H1 (cell line): ENCODE measurements at regions not wholly inside any gene's neighbourhood (a gene's known extent, or its start where the extent isn't known, plus 50 kb on each side); places are given as distances from the start of the nearest gene placed in this dataset.

Experiments
- CTCF ChIA-PET: fragments of 300-600 bp; sonication (Branson Sonifier 250); formaldehyde crosslinking; loops from one replicate; lab custom pipeline; 2021; ENCODE audit not compliant: partially characterized antibody; lab: Charles Lee
- POLR2A ChIA-PET: fragments of 300-600 bp; sonication (Branson Sonifier 250); formaldehyde crosslinking; loops from one replicate; lab custom pipeline; 2021; ENCODE audit warnings: inconsistent platforms; ENCODE audit not compliant: partially characterized antibody; lab: Charles Lee
- DNase-seq, 2 experiments: peaks; one replicate each; pipeline versions ENCODE4 v3.0.0 to v3.0.0-alpha.2; 2010 to 2022; ENCODE audit warnings: low spot score in 2 of 2, low read depth in 1 of 2, mixed read lengths in 1 of 2
- FAIRE-seq: peaks from 2 replicates; lab custom pipeline; 2011; peaks lifted over from hg19 to GRCh38; lab: Jason Lieb, UNC
- H2AFZ ChIP-seq: 2 replicates; pipeline ENCODE4 v1.8.1; 2012; ENCODE audit warnings: low read length, inconsistent platforms
- H2AK5ac ChIP-seq: 2 replicates; pipeline ENCODE4 v1.6.1; 2013; ENCODE audit warnings: low read depth, low read length
- H2BK120ac ChIP-seq: replicated peaks from 2 replicates; pipeline ENCODE3; 2013; ENCODE audit warnings: low read depth, low read length, inconsistent platforms
- H2BK12ac ChIP-seq: 2 replicates; pipeline ENCODE4 v1.6.1; 2013; ENCODE audit warnings: low read depth, low read length
- H2BK15ac ChIP-seq: 2 replicates; pipeline ENCODE4 v1.6.1; 2013; ENCODE audit warnings: low read length
- H2BK20ac ChIP-seq: 2 replicates; pipeline ENCODE4 v1.6.1; 2013; ENCODE audit warnings: low read length
- H2BK5ac ChIP-seq: 2 replicates; pipeline ENCODE4 v1.6.1; 2013; ENCODE audit warnings: low read depth, low read length
- H3K14ac ChIP-seq: 2 replicates; pipeline ENCODE4 v1.6.1; 2013; ENCODE audit warnings: inconsistent platforms; ENCODE audit not compliant: insufficient read length
- H3K18ac ChIP-seq: 2 replicates; pipeline ENCODE4 v1.6.1; 2013; ENCODE audit warnings: low read length; ENCODE audit errors: extremely low read depth
- H3K23ac ChIP-seq: 2 replicates; pipeline ENCODE4 v1.6.1; 2013; ENCODE audit warnings: inconsistent platforms; ENCODE audit not compliant: insufficient read length
- H3K23me2 ChIP-seq: 2 replicates; pipeline ENCODE4 v1.6.1; 2013; ENCODE audit warnings: low read depth, low read length
- H3K27ac ChIP-seq: 2 replicates; pipeline ENCODE4 v1.6.1; 2011; ENCODE audit warnings: low read depth, low read length, inconsistent platforms
- H3K27me3 ChIP-seq, 4 experiments: replicated peaks in 1 of 4; 1 replicate in 1 of 4; 2 replicates in 3 of 4; pipeline versions ENCODE4 v1.6.1 to v1.8.1; 2011 to 2013; ENCODE audit warnings: low read length in 3 of 4, mild to moderate bottlenecking in 3 of 4, inconsistent platforms in 2 of 4, mixed read lengths in 2 of 4, moderate library complexity in 1 of 4; ENCODE audit not compliant: control insufficient read depth in 3 of 4, insufficient read depth in 3 of 4; ENCODE audit errors: extremely low read depth in 1 of 4
- H3K36me3 ChIP-seq, 4 experiments: 2 replicates each; pipeline versions ENCODE4 v1.6.1 to v1.8.1; 2011 to 2013; ENCODE audit warnings: mild to moderate bottlenecking in 4 of 4, low read length in 3 of 4, moderate library complexity in 2 of 4, control low read depth in 1 of 4, inconsistent platforms in 1 of 4; ENCODE audit not compliant: insufficient read depth in 4 of 4, control insufficient read depth in 2 of 4
- H3K4ac ChIP-seq: replicated peaks from 2 replicates; pipeline ENCODE3; 2013; ENCODE audit warnings: low read length, low read depth, mixed read lengths, inconsistent platforms; ENCODE audit not compliant: insufficient read length
- H3K4me1 ChIP-seq, 4 experiments: replicated peaks in 1 of 4; 1 replicate in 1 of 4; 2 replicates in 3 of 4; pipeline versions ENCODE4 v1.6.1 to v1.8.1; 2011 to 2013; ENCODE audit warnings: low read length in 3 of 4, inconsistent platforms in 2 of 4, mixed read lengths in 1 of 4; ENCODE audit not compliant: insufficient read depth in 4 of 4, control insufficient read depth in 3 of 4
- H3K4me2 ChIP-seq, 2 experiments: 2 replicates each; pipeline versions ENCODE4 v1.6.1 to v1.8.1; 2011 to 2013; ENCODE audit warnings: low read depth in 2 of 2, low read length in 2 of 2, control low read depth in 1 of 2, inconsistent platforms in 1 of 2, mild to moderate bottlenecking in 1 of 2; ENCODE audit not compliant: insufficient read depth in 1 of 2
- H3K4me3 ChIP-seq, 4 experiments: fragments of 200-600, 300-600 bp in 1 of 4; sonication (generic), shearing (Covaris generic), sonication (Bioruptor Twin) in 1 of 4; 2 replicates each; pipeline versions ENCODE4 v1.5.1 to v1.8.1; 2011 to 2016; ENCODE audit warnings: low read length in 4 of 4, low read depth in 3 of 4, control low read depth in 2 of 4, inconsistent platforms in 2 of 4, mild to moderate bottlenecking in 2 of 4, mixed read lengths in 1 of 4, moderate library complexity in 1 of 4; ENCODE audit not compliant: insufficient read depth in 2 of 4; ENCODE audit errors: extremely low read depth in 1 of 4
- H3K56ac ChIP-seq: replicated peaks from 2 replicates; pipeline ENCODE3; 2013; ENCODE audit warnings: low read depth, mild to moderate bottlenecking, mixed read lengths, low read length, inconsistent platforms; ENCODE audit not compliant: insufficient read length
- H3K79me1 ChIP-seq: 2 replicates; pipeline ENCODE4 v1.6.1; 2013; ENCODE audit warnings: low read depth, low read length, control low read depth
- H3K79me2 ChIP-seq, 2 experiments: 2 replicates each; pipeline versions ENCODE4 v1.6.1 to v1.8.1; 2012 to 2013; ENCODE audit warnings: low read length in 2 of 2, mild to moderate bottlenecking in 2 of 2, inconsistent platforms in 1 of 2; ENCODE audit not compliant: insufficient read depth in 2 of 2, control insufficient read depth in 1 of 2
- H3K9ac ChIP-seq, 4 experiments: replicated peaks in 1 of 4; 1 replicate in 1 of 4; 2 replicates in 3 of 4; pipeline versions ENCODE4 v1.6.1 to v1.8.1; 2011 to 2013; ENCODE audit warnings: low read depth in 3 of 4, low read length in 3 of 4, control low read depth in 2 of 4, mild to moderate bottlenecking in 2 of 4, moderate library complexity in 2 of 4, inconsistent platforms in 1 of 4; ENCODE audit errors: extremely low read depth in 1 of 4
- H3K9me3 ChIP-seq, 2 experiments: 2 replicates each; pipeline versions ENCODE4 v1.6.1 to v1.8.1; 2012 to 2013; ENCODE audit warnings: mild to moderate bottlenecking in 2 of 2, moderate library complexity in 2 of 2, control low read depth in 1 of 2, inconsistent platforms in 1 of 2, low read depth in 1 of 2, low read length in 1 of 2, mixed read lengths in 1 of 2; ENCODE audit not compliant: insufficient read depth in 2 of 2
- H4K20me1 ChIP-seq, 2 experiments: replicated peaks in 1 of 2; 2 replicates each; pipeline versions ENCODE3 to v1.8.1; 2011 to 2013; ENCODE audit warnings: inconsistent platforms in 2 of 2, low read length in 2 of 2, mild to moderate bottlenecking in 1 of 2; ENCODE audit not compliant: insufficient read depth in 2 of 2, control insufficient read depth in 1 of 2
- H4K5ac ChIP-seq: 2 replicates; pipeline ENCODE4 v1.6.1; 2013; ENCODE audit warnings: low read length, low read depth, mixed read lengths, inconsistent platforms; ENCODE audit not compliant: insufficient read length
- H4K8ac ChIP-seq: 2 replicates; pipeline ENCODE4 v1.8.0; 2013; ENCODE audit warnings: mild to moderate bottlenecking, moderate library complexity, low read length, inconsistent platforms; ENCODE audit not compliant: insufficient read depth; ENCODE audit errors: extremely low read depth
- H4K91ac ChIP-seq: replicated peaks from 2 replicates; pipeline ENCODE3; 2013; ENCODE audit warnings: low read length, mixed read lengths, inconsistent platforms; ENCODE audit not compliant: insufficient read length
- WGBS, 2 experiments: shearing (Covaris generic) in 1 of 2; methylation state at CpG; one replicate each; pipeline versions ENCODE4 v1.1.6 to v1.1.7; 2013 to 2015; ENCODE audit warnings: low lambda C conversion rate in 2 of 2, mixed read lengths in 2 of 2, inconsistent platforms in 1 of 2, low coverage in 1 of 2, missing lambda C conversion rate in 1 of 2; ENCODE audit not compliant: insufficient replicate concordance in 2 of 2, insufficient coverage in 1 of 2, insufficient read length in 1 of 2; ENCODE audit errors: extremely low coverage in 1 of 2, missing lambda C conversion rate in 1 of 2; 5-methylcytosine and 5-hydroxymethylcytosine counted together
- TF ChIP-seq, protein P1 (sequence below): fragments of 300-600 bp; sonication (generic); IDR thresholded peaks from 2 replicates; pipeline ENCODE4 v1.7.1; 2012; ENCODE audit warnings: low read length, moderate library complexity, mild to moderate bottlenecking, inconsistent platforms; ENCODE audit not compliant: insufficient replicate concordance

GRCh38 chr7:104052979-104053378 lies 63.5 kb upstream of the RELN start:
- H4K91ac ChIP-seq: no peak overlapping the region
- no peak overlapping the region for H3K56ac ChIP-seq
- H3K27me3 ChIP-seq: no peaks in the 10 kb centered on the region
- no peak overlapping the region for H4K5ac ChIP-seq
- FAIRE-seq: no peak
- no peak for DNase-seq
- 94% methylated on average over 3 of the region's 3 CpGs; no CpG with 5 or more reads in 1 of the 2 experiments for WGBS, 2 experiments
- no peak overlapping the region for H2BK15ac ChIP-seq
- H3K4ac ChIP-seq: no peak overlapping the region
- no peaks in the 10 kb centered on the region for H3K23me2 ChIP-seq
- no peaks in the 10 kb centered on the region for H3K4me1 ChIP-seq
- H4K8ac ChIP-seq: no peak overlapping the region
- POLR2A ChIA-PET: no interaction called here
- H2BK5ac ChIP-seq: no peak overlapping the region
- H2BK20ac ChIP-seq: no peak overlapping the region
- H3K27ac ChIP-seq: no peak overlapping the region
- no peaks in the 10 kb centered on the region for H3K9me3 ChIP-seq
- H2AFZ ChIP-seq: no peak overlapping the region
- H3K23ac ChIP-seq: no peak overlapping the region
- H3K4me3 ChIP-seq: no peak overlapping the region
- H2AK5ac ChIP-seq: no peak overlapping the region
- H3K14ac ChIP-seq: no peak overlapping the region
- no peak overlapping the region for H3K18ac ChIP-seq
- CTCF ChIA-PET: no interaction called here
- no peak overlapping the region for H2BK12ac ChIP-seq
- no peaks in the 10 kb centered on the region for H3K79me2 ChIP-seq
- no peak overlapping the region for H3K4me2 ChIP-seq
- no peaks in the 10 kb centered on the region for H3K36me3 ChIP-seq
- H2BK120ac ChIP-seq: no peak overlapping the region
- no peaks in the 10 kb centered on the region for H3K79me1 ChIP-seq
- no peak overlapping the region for H3K9ac ChIP-seq
- no peaks in the 10 kb centered on the region for H4K20me1 ChIP-seq
- TF ChIP-seq, protein P1, sequence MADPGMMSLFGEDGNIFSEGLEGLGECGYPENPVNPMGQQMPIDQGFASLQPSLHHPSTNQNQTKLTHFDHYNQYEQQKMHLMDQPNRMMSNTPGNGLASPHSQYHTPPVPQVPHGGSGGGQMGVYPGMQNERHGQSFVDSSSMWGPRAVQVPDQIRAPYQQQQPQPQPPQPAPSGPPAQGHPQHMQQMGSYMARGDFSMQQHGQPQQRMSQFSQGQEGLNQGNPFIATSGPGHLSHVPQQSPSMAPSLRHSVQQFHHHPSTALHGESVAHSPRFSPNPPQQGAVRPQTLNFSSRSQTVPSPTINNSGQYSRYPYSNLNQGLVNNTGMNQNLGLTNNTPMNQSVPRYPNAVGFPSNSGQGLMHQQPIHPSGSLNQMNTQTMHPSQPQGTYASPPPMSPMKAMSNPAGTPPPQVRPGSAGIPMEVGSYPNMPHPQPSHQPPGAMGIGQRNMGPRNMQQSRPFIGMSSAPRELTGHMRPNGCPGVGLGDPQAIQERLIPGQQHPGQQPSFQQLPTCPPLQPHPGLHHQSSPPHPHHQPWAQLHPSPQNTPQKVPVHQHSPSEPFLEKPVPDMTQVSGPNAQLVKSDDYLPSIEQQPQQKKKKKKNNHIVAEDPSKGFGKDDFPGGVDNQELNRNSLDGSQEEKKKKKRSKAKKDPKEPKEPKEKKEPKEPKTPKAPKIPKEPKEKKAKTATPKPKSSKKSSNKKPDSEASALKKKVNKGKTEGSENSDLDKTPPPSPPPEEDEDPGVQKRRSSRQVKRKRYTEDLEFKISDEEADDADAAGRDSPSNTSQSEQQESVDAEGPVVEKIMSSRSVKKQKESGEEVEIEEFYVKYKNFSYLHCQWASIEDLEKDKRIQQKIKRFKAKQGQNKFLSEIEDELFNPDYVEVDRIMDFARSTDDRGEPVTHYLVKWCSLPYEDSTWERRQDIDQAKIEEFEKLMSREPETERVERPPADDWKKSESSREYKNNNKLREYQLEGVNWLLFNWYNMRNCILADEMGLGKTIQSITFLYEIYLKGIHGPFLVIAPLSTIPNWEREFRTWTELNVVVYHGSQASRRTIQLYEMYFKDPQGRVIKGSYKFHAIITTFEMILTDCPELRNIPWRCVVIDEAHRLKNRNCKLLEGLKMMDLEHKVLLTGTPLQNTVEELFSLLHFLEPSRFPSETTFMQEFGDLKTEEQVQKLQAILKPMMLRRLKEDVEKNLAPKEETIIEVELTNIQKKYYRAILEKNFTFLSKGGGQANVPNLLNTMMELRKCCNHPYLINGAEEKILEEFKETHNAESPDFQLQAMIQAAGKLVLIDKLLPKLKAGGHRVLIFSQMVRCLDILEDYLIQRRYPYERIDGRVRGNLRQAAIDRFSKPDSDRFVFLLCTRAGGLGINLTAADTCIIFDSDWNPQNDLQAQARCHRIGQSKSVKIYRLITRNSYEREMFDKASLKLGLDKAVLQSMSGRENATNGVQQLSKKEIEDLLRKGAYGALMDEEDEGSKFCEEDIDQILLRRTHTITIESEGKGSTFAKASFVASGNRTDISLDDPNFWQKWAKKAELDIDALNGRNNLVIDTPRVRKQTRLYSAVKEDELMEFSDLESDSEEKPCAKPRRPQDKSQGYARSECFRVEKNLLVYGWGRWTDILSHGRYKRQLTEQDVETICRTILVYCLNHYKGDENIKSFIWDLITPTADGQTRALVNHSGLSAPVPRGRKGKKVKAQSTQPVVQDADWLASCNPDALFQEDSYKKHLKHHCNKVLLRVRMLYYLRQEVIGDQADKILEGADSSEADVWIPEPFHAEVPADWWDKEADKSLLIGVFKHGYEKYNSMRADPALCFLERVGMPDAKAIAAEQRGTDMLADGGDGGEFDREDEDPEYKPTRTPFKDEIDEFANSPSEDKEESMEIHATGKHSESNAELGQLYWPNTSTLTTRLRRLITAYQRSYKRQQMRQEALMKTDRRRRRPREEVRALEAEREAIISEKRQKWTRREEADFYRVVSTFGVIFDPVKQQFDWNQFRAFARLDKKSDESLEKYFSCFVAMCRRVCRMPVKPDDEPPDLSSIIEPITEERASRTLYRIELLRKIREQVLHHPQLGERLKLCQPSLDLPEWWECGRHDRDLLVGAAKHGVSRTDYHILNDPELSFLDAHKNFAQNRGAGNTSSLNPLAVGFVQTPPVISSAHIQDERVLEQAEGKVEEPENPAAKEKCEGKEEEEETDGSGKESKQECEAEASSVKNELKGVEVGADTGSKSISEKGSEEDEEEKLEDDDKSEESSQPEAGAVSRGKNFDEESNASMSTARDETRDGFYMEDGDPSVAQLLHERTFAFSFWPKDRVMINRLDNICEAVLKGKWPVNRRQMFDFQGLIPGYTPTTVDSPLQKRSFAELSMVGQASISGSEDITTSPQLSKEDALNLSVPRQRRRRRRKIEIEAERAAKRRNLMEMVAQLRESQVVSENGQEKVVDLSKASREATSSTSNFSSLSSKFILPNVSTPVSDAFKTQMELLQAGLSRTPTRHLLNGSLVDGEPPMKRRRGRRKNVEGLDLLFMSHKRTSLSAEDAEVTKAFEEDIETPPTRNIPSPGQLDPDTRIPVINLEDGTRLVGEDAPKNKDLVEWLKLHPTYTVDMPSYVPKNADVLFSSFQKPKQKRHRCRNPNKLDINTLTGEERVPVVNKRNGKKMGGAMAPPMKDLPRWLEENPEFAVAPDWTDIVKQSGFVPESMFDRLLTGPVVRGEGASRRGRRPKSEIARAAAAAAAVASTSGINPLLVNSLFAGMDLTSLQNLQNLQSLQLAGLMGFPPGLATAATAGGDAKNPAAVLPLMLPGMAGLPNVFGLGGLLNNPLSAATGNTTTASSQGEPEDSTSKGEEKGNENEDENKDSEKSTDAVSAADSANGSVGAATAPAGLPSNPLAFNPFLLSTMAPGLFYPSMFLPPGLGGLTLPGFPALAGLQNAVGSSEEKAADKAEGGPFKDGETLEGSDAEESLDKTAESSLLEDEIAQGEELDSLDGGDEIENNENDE: no peak
